AG10803 (cell line): ENCODE measurements at regions not wholly inside any gene's neighbourhood (a gene's known extent, or its start where the extent isn't known, plus 50 kb on each side); places are given as distances from the start of the nearest gene placed in this dataset.
A peak's percentile ranks its signal among the peaks of the same experiment; 100 is the strongest.

Source experiments
- DNase-seq: peaks from one replicate; pipeline ENCODE4 v3.0.0; 2010; ENCODE audit warnings: low read depth
- H3K4me3 ChIP-seq: 2 replicates; pipeline ENCODE4 v1.5.1; 2011; ENCODE audit warnings: mild to moderate bottlenecking, low read length, control low read depth
- CTCF ChIP-seq: conservative IDR thresholded peaks from 2 replicates; pipeline ENCODE4 v1.5.1; 2011; ENCODE audit warnings: mild to moderate bottlenecking, low read length, control low read depth, inconsistent platforms

GRCh38 chr12:79534029-79534867 is 156.5 kb downstream of the PAWR start:
- no peak for TF ChIP-seq CTCF
- no peak overlapping the region for H3K4me3 ChIP-seq
- peak; percentile 27 for DNase-seq

GRCh38 chr12:79532907-79533288 is 157.9 kb downstream of the PAWR start:
- DNase-seq = no peak
- no peak overlapping the region for H3K4me3 ChIP-seq
- no peak for TF ChIP-seq CTCF

GRCh38 chr12:79531518-79531917 is 159.2 kb downstream of the PAWR start:
- no peak overlapping the region for H3K4me3 ChIP-seq
- TF ChIP-seq CTCF = no peak
- DNase-seq = no peak

GRCh38 chr12:79527473-79527872 is 163.3 kb downstream of the PAWR start:
- no peak for DNase-seq
- no peak overlapping the region for H3K4me3 ChIP-seq
- no peak for TF ChIP-seq CTCF

GRCh38 chr12:79525357-79525756 is 165.4 kb downstream of the PAWR start:
- no peak for DNase-seq
- H3K4me3 ChIP-seq = no peak overlapping the region
- TF ChIP-seq CTCF = no peak

GRCh38 chr12:79524507-79525148 is 166.1 kb downstream of the PAWR start:
- H3K4me3 ChIP-seq = no peak overlapping the region
- TF ChIP-seq CTCF = no peak

GRCh38 chr12:79522989-79523386 is 167.8 kb downstream of the PAWR start:
- no peak overlapping the region for H3K4me3 ChIP-seq
- no peak for DNase-seq
- no peak for TF ChIP-seq CTCF

More at GRCh38 chr12:79524507-79525148, 166.1 kb downstream of the PAWR start:
- no peak for DNase-seq
